Testis (tissue), 2 donors: ENCODE measurements at regions not wholly inside any gene's neighbourhood (a gene's known extent, or its start where the extent isn't known, plus 50 kb on each side); places are given as distances from the start of the nearest gene placed in this dataset.
A peak's percentile ranks its signal among the peaks of the same experiment; 100 is the strongest.
"Not testable (repeated sequence)": the region's sequence is repeated elsewhere in the genome, so short reads cannot be mapped to it uniquely, and the experiment has no call there.

ENCODE experiments used
- DNase-seq: peaks from one replicate; pipeline ENCODE4 v3.0.0-alpha.2; 2019
- H3K27ac ChIP-seq, 2 donors: fragments of 200-600 bp; sonication (generic); one replicate each; pipeline ENCODE4 v1.5.1; 2019
- H3K27me3 ChIP-seq: fragments of 200-600 bp; sonication (generic); one replicate; pipeline ENCODE4 v1.5.1; 2019
- H3K36me3 ChIP-seq: fragments of 200-600 bp; sonication (generic); one replicate; pipeline ENCODE4 v1.5.1; 2017; ENCODE audit warnings: low read depth; ENCODE audit errors: missing control alignments
- H3K4me1 ChIP-seq: fragments of 200-600 bp; sonication (generic); one replicate; pipeline ENCODE4 v1.5.1; 2019
- H3K4me3 ChIP-seq, 2 donors: fragments of 200-600 bp; sonication (generic); one replicate each; pipeline ENCODE4 v1.5.1; 2017 to 2019
- H3K9me3 ChIP-seq: fragments of 200-600 bp; sonication (generic); one replicate; pipeline ENCODE4 v1.5.1; 2017
- POLR2A ChIP-seq: fragments of 450-650 bp; IDR thresholded peaks from one replicate; pipeline ENCODE4 v1.6.1; 2017; ENCODE audit warnings: antibody characterized with exemption, mild to moderate bottlenecking, moderate library complexity
- WGBS, 2 donors: methylation state at CpG; one replicate each; pipeline ENCODE4 v1.1.5; 2018; 5-methylcytosine and 5-hydroxymethylcytosine counted together
- intact Hi-C: fragments of 100-400 bp; cut with DNase I; formaldehyde crosslinking; loops from one replicate; pipeline ENCODE4 v1.15.1; 2023; ENCODE audit warnings: low total_unique reads
- TF ChIP-seq, protein P1 (sequence below), 3 experiments: fragments of 450-650 bp in 2 of 3; fragments of 200-600 bp in 1 of 3; sonication (generic) in 1 of 3; IDR thresholded peaks; one replicate each; pipeline ENCODE4 v1.5.1; 2016 to 2019; ENCODE audit warnings: antibody characterized with exemption in 3 of 3, mild to moderate bottlenecking in 2 of 3, moderate library complexity in 1 of 3

DNA sequence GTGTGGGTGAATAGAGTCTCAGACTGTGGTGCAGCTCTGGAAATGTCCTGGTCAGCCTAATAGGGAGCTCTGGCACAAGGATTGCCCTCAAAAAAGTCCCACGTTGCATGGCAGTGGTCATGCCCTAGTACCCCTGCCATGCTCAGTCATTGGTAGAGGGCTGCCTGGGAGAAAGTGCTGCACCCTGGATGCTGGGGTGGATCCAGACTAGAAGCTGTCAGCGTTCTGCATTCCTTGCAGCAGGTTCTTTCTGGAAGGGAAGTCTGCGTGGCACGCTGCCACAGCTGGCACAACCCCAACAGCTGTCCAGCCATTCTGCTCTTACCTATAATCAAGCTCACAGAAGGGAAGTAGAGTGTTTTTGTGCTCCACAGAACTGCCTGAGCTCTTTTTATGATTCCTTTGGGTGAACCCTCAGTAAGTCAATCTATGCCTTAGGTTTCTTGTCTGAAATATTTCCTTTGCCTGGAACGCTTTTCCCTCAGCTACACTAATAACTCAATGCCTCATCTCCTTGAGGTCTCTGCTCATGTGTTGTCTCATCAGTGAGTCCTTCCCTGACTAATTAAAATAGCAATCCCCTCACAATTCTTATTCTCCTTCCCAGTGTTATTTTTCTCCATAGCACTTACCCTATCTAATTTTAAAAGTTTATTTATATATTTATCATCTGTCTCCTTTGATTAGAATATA is 61.5 kb upstream of the JAK1 start:
- TF ChIP-seq, protein P1, sequence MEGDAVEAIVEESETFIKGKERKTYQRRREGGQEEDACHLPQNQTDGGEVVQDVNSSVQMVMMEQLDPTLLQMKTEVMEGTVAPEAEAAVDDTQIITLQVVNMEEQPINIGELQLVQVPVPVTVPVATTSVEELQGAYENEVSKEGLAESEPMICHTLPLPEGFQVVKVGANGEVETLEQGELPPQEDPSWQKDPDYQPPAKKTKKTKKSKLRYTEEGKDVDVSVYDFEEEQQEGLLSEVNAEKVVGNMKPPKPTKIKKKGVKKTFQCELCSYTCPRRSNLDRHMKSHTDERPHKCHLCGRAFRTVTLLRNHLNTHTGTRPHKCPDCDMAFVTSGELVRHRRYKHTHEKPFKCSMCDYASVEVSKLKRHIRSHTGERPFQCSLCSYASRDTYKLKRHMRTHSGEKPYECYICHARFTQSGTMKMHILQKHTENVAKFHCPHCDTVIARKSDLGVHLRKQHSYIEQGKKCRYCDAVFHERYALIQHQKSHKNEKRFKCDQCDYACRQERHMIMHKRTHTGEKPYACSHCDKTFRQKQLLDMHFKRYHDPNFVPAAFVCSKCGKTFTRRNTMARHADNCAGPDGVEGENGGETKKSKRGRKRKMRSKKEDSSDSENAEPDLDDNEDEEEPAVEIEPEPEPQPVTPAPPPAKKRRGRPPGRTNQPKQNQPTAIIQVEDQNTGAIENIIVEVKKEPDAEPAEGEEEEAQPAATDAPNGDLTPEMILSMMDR (IDR thresholded peaks at IDR 0.05) = no peak
- no peak for TF ChIP-seq POLR2A
- H3K27me3 ChIP-seq = no peaks in the 10 kb centered on the region
- DNase-seq = peak; percentile 25
- intact Hi-C loops = no loop called here
- H3K9me3 ChIP-seq = no peaks in the 10 kb centered on the region
- WGBS, 2 donors = 36 to 70% methylated on average over 5 of the region's 5 CpGs
- no peak overlapping the region for H3K4me3 ChIP-seq
- H3K27ac ChIP-seq = no peak overlapping the region
- H3K36me3 ChIP-seq = no peaks in the 10 kb centered on the region
- peaks cover 20% of the 10 kb centered on the region for H3K4me1 ChIP-seq

DNA sequence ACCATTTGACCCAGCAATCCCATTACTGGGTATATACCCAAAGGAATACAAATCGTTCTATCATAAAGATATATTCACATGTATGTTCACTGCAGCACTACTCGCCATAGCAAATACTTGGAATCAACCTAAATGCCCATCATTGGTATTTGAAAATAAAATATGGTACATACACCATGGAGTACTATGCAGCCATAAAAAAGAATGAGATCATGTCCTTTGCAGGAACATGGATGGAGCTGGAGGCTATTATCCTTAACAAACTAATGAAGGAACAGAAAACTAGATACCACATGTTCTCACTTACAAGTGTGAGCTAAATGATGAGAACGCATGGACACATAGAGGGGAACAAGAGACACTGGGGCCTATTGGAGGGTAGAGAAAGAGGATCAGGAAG is 63.1 kb upstream of the JAK1 start:
- H3K4me3 ChIP-seq, intact Hi-C loops, H3K27ac ChIP-seq, H3K36me3 ChIP-seq, H3K27me3 ChIP-seq, DNase-seq, H3K9me3 ChIP-seq: not testable (repeated sequence)
- peaks cover 20% of the 10 kb centered on the region for H3K4me1 ChIP-seq
- WGBS, 2 donors = 88 to 93% methylated on average over 3 of the region's 3 CpGs

DNA sequence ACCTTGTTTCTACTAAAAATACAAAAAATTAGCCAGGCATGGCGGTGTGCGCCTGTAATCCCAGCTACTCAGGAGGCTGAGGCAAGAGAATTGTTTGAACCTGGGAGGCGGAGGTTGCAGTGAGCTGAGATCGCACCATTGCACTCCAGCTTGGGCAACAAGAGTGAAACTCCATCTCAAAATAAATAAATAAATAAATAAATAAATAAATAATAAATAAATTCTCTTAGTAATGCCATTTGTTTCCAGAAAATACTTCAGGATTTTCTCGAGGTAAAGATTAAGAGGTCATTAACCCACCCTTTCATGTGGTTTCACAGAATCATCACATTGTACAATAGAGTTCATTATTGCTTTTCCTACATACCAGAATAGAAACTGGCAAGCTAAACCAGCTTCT is 68.5 kb upstream of the JAK1 start:
- H3K36me3 ChIP-seq, DNase-seq, H3K4me3 ChIP-seq, intact Hi-C loops, H3K27me3 ChIP-seq, H3K27ac ChIP-seq, H3K9me3 ChIP-seq, H3K4me1 ChIP-seq: not testable (repeated sequence)
- 94 to 96% methylated on average over 5 of the region's 5 CpGs for WGBS, 2 donors

DNA sequence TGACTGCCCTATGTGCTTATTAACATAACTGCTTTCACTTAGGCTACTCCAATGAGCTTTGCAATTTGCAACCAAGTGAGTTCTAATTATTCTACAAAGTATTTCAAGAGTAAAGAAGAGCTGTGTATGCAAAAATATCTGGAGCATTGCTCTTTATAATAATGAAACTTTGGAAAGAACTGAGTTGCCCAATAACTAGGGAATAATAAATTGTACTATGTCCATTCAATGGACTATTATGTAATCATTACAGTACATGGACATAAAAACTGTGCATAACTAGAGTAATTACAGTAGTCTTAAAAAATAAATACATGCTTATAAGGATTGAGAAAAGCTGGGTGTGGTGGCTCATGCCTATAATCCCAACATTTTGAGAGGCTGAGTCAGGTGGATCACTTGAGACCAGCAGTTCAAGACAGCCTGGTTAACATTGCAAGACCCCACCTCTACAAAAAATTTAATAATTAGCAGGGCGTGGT is 70.3 kb upstream of the JAK1 start:
- intact Hi-C loops = no loop called here
- H3K27ac ChIP-seq = no peak overlapping the region
- H3K4me1 ChIP-seq = peaks cover under 1% of the 10 kb centered on the region
- TF ChIP-seq, protein P1 (IDR thresholded peaks at IDR 0.05) = no peak
- no peak for TF ChIP-seq POLR2A
- 88 to 96% methylated on average over 1 of the region's 1 CpG for WGBS, 2 donors
- no peak overlapping the region for H3K4me3 ChIP-seq
- no peak for DNase-seq
- H3K9me3 ChIP-seq = no peaks in the 10 kb centered on the region
- no peaks in the 10 kb centered on the region for H3K27me3 ChIP-seq
- no peaks in the 10 kb centered on the region for H3K36me3 ChIP-seq

DNA sequence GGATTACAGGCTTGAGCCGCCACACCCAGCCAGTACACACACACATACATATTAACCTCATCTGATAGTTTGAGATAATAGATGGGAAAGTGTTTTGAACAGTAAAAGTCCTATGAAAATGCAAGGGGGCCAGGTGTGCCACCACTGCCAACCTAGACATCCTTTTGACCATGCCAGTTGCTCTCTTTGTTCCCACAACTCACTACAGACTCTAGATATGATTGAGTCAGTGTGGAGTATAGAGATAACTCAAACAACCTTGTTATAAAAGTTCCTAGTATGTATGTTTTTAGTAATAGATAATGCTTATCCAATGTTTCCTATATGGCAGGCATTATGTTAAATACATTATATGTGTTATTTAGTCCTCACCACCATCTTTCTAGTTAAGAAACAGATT is 72.7 kb upstream of the JAK1 start:
- H3K4me1 ChIP-seq = no peaks in the 10 kb centered on the region
- no peak overlapping the region for H3K27ac ChIP-seq
- H3K36me3 ChIP-seq = no peaks in the 10 kb centered on the region
- 100% methylated on average over 1 of the region's 1 CpG for WGBS, 2 donors
- no peak for DNase-seq
- TF ChIP-seq, protein P1 (IDR thresholded peaks at IDR 0.05) = no peak
- TF ChIP-seq POLR2A = no peak
- no peaks in the 10 kb centered on the region for H3K9me3 ChIP-seq
- H3K4me3 ChIP-seq = no peak overlapping the region
- intact Hi-C loops = no loop called here
- H3K27me3 ChIP-seq = no peaks in the 10 kb centered on the region

DNA sequence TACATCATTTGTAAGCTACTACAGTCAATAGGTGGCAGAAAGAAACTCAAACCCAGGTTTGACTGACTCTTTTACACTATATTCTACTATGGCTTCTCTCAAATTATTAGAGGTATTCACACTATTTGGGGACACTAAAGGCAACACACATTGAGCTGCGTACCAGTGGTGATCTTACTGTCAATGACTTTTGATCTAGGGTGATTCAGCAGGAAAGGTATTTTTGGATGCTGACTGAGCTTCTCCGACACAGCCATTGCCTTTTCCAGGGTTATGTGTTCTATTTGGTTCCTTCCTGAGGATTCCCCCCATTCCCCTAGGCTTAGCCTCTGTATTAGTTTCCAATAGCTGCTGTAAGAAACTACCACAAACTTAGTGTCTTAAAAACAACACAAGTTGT is 73.2 kb upstream of the JAK1 start:
- Histone ChIP-seq H3K9me3 (no peaks in the 10 kb centered on the region), H3K27ac (no peak overlapping the region), H3K4me1 (no peaks in the 10 kb centered on the region), H3K4me3 (no peak overlapping the region), H3K36me3 (no peaks in the 10 kb centered on the region), H3K27me3 (no peaks in the 10 kb centered on the region)
- intact Hi-C loops = no loop called here
- no peak for DNase-seq
- TF ChIP-seq, protein P1 (IDR thresholded peaks at IDR 0.05) = no peak
- TF ChIP-seq POLR2A = no peak
- WGBS, 2 donors = 63 to 100% methylated on average over 2 of the region's 2 CpGs
